BLaER1 (cell line): ENCODE measurements at regions not wholly inside any gene's neighbourhood (a gene's known extent, or its start where the extent isn't known, plus 50 kb on each side); places are given as distances from the start of the nearest gene placed in this dataset.
"Not testable (repeated sequence)": the region's sequence is repeated elsewhere in the genome, so short reads cannot be mapped to it uniquely, and the experiment has no call there.

ENCODE experiments used
- H3K27ac ChIP-seq: shearing (Covaris generic); formaldehyde crosslinking; 2 replicates; pipeline ENCODE4 v1.8.1; 2022
- H3K27me3 ChIP-seq: shearing (Covaris generic); formaldehyde crosslinking; 2 replicates; pipeline ENCODE4 v1.8.1; 2022
- H3K36me3 ChIP-seq: shearing (Covaris generic); formaldehyde crosslinking; 2 replicates; pipeline ENCODE4 v1.8.1; 2022
- H3K4me1 ChIP-seq: shearing (Covaris generic); formaldehyde crosslinking; 2 replicates; pipeline ENCODE4 v1.8.1; 2022
- H3K4me2 ChIP-seq: shearing (Covaris generic); formaldehyde crosslinking; 2 replicates; pipeline ENCODE4 v1.8.1; 2022
- H3K4me3 ChIP-seq: shearing (Covaris generic); formaldehyde crosslinking; 2 replicates; pipeline ENCODE4 v1.8.1; 2022
- H3K9ac ChIP-seq: shearing (Covaris generic); formaldehyde crosslinking; 2 replicates; pipeline ENCODE4 v1.8.1; 2022
- H3K9me3 ChIP-seq: shearing (Covaris generic); formaldehyde crosslinking; 2 replicates; pipeline ENCODE4 v1.8.1; 2022
- H4K20me1 ChIP-seq: shearing (Covaris generic); formaldehyde crosslinking; 2 replicates; pipeline ENCODE4 v1.8.1; 2022
- Cebpa-rat ChIP-seq: shearing (Covaris generic); IDR thresholded peaks from 2 replicates; pipeline ENCODE4 v1.8.1; 2022

- H3K27me3 ChIP-seq, result no peaks in the 10 kb centered on the region
- H3K4me3 ChIP-seq, result no peak overlapping the region
- no peaks in the 10 kb centered on the region for H4K20me1 ChIP-seq
- H3K4me1 ChIP-seq, result peaks cover 31% of the 10 kb centered on the region
- H3K9ac ChIP-seq, result no peak overlapping the region
- no peaks in the 10 kb centered on the region for H3K36me3 ChIP-seq
- TF ChIP-seq Cebpa-rat, result no peak
- H3K9me3 ChIP-seq, result no peaks in the 10 kb centered on the region; the same call in none of the 2 replicates
- H3K27ac ChIP-seq, result no peak overlapping the region
- H3K4me2 ChIP-seq, result no peak overlapping the region
Measured at GRCh38 chr3:177353140-177353539, 155.9 kb upstream of the TBL1XR1 start.

- H3K27me3 ChIP-seq, H3K4me3 ChIP-seq, H4K20me1 ChIP-seq, H3K9me3 ChIP-seq, H3K4me2 ChIP-seq, H3K36me3 ChIP-seq, H3K9ac ChIP-seq, H3K27ac ChIP-seq: not testable (repeated sequence)
- H3K4me1 ChIP-seq, result peaks cover 36% of the 10 kb centered on the region
Measured at GRCh38 chr3:177353879-177354278, 156.6 kb upstream of the TBL1XR1 start.

GRCh38 chr3:177354466-177354865 is 157.2 kb upstream of the TBL1XR1 start:
- H3K27me3 ChIP-seq, result no peaks in the 10 kb centered on the region
- TF ChIP-seq Cebpa-rat, result no peak
- H4K20me1 ChIP-seq, result no peaks in the 10 kb centered on the region
- H3K4me2 ChIP-seq, result no peak overlapping the region
- H3K36me3 ChIP-seq, result no peaks in the 10 kb centered on the region
- H3K9ac ChIP-seq, result no peak overlapping the region
- H3K4me1 ChIP-seq, result peaks cover 42% of the 10 kb centered on the region
- no peak overlapping the region for H3K27ac ChIP-seq
- no peak overlapping the region for H3K4me3 ChIP-seq
- no peaks in the 10 kb centered on the region; the same call in none of the 2 replicates for H3K9me3 ChIP-seq

GRCh38 chr3:177356113-177356512 is 158.8 kb upstream of the TBL1XR1 start:
- Histone ChIP-seq H3K9me3 (no peaks in the 10 kb centered on the region; the same call in none of the 2 replicates), H3K4me3 (no peak overlapping the region), H3K4me1 (peaks cover 45% of the 10 kb centered on the region), H3K36me3 (no peaks in the 10 kb centered on the region), H3K4me2 (peak overlapping the region; percentile 97), H3K27ac (peak overlapping the region; percentile 99; the same call in 1 of the 2 replicates), H3K9ac (no peak overlapping the region), H4K20me1 (no peaks in the 10 kb centered on the region), H3K27me3 (no peaks in the 10 kb centered on the region)
- TF ChIP-seq Cebpa-rat, result no peak

GRCh38 chr3:177356952-177357351 is 159.7 kb upstream of the TBL1XR1 start:
- H3K36me3 ChIP-seq, result no peaks in the 10 kb centered on the region
- peak overlapping the region; percentile 97 for H3K4me2 ChIP-seq
- H3K9ac ChIP-seq, result peak overlapping the region; percentile 93
- peaks cover 53% of the 10 kb centered on the region for H3K4me1 ChIP-seq
- peak overlapping the region; percentile 99 for H3K27ac ChIP-seq
- no peaks in the 10 kb centered on the region for H4K20me1 ChIP-seq
- no peaks in the 10 kb centered on the region for H3K27me3 ChIP-seq
- peak overlapping the region; percentile 62; the same call in 1 of the 2 replicates for H3K4me3 ChIP-seq
- no peak for TF ChIP-seq Cebpa-rat
- no peaks in the 10 kb centered on the region; the same call in 1 of the 2 replicates for H3K9me3 ChIP-seq

GRCh38 chr3:177357352-177358090 is 160.2 kb upstream of the TBL1XR1 start:
- Histone ChIP-seq H3K4me3 (peak overlapping the region; percentile 62), H3K9me3 (peaks cover under 1% of the 10 kb centered on the region; the same call in 1 of the 2 replicates), H3K27me3 (no peaks in the 10 kb centered on the region), H4K20me1 (no peaks in the 10 kb centered on the region), H3K4me2 (peak overlapping the region; percentile 97), H3K4me1 (peaks cover 59% of the 10 kb centered on the region), H3K9ac (peak overlapping the region; percentile 93), H3K36me3 (no peaks in the 10 kb centered on the region), H3K27ac (peak overlapping the region; percentile 99)
- no peak for TF ChIP-seq Cebpa-rat

GRCh38 chr3:177358091-177358976 is 161.1 kb upstream of the TBL1XR1 start:
- peaks cover 5% of the 10 kb centered on the region; the same call in 1 of the 2 replicates for H3K9me3 ChIP-seq
- H3K27me3 ChIP-seq, result no peaks in the 10 kb centered on the region
- H3K4me1 ChIP-seq, result peaks cover 64% of the 10 kb centered on the region
- H4K20me1 ChIP-seq, result no peaks in the 10 kb centered on the region
- peak overlapping the region; percentile 99 for H3K27ac ChIP-seq
- TF ChIP-seq Cebpa-rat, result no peak
- peak overlapping the region; percentile 62 for H3K4me3 ChIP-seq
- H3K36me3 ChIP-seq, result no peaks in the 10 kb centered on the region
- peak overlapping the region; percentile 97 for H3K4me2 ChIP-seq
- H3K9ac ChIP-seq, result peak overlapping the region; percentile 93

- Histone ChIP-seq H3K4me1 (peaks cover 64% of the 10 kb centered on the region), H3K9ac (peak overlapping the region; percentile 93), H3K27ac (peak overlapping the region; percentile 99), H3K27me3 (no peaks in the 10 kb centered on the region), H3K4me2 (peak overlapping the region; percentile 97), H3K36me3 (no peaks in the 10 kb centered on the region), H3K9me3 (peaks cover 5% of the 10 kb centered on the region; the same call in 1 of the 2 replicates), H3K4me3 (peak overlapping the region; percentile 62), H4K20me1 (no peaks in the 10 kb centered on the region)
- TF ChIP-seq Cebpa-rat, result no peak
Measured at GRCh38 chr3:177358977-177359592, 161.8 kb upstream of the TBL1XR1 start.

GRCh38 chr3:177359593-177360357 is 162.5 kb upstream of the TBL1XR1 start:
- no peak for TF ChIP-seq Cebpa-rat
- no peaks in the 10 kb centered on the region for H3K27me3 ChIP-seq
- peaks cover 64% of the 10 kb centered on the region for H3K4me1 ChIP-seq
- peak overlapping the region; percentile 62 for H3K4me3 ChIP-seq
- H3K9me3 ChIP-seq, result peaks cover 9% of the 10 kb centered on the region; the same call in 1 of the 2 replicates
- H3K36me3 ChIP-seq, result no peaks in the 10 kb centered on the region
- peak overlapping the region; percentile 93 for H3K9ac ChIP-seq
- no peaks in the 10 kb centered on the region for H4K20me1 ChIP-seq
- peak overlapping the region; percentile 99 for H3K27ac ChIP-seq
- H3K4me2 ChIP-seq, result peak overlapping the region; percentile 97
